ENCODE measurements at regions not wholly inside any gene's neighbourhood (a gene's known extent, or its start where the extent isn't known, plus 50 kb on each side); places are given as distances from the start of the nearest gene placed in this dataset.

- no peaks in the 10 kb centered on the region for H3K9me3 ChIP-seq
- H3K36me3 ChIP-seq, result no peaks in the 10 kb centered on the region
- H3K27me3 ChIP-seq, result peaks cover 4% of the 10 kb centered on the region
- WGBS, 2 donors (ENCODE audit: low coverage in 1 of 2), result 86 to 100% methylated on average over 1 to 6 of the region's 7 CpGs
- TF ChIP-seq EP300 (IDR thresholded peaks at IDR 0.05) (no peak), POLR2A (IDR thresholded peaks at IDR 0.05) (no peak), POLR2AphosphoS5 (IDR thresholded peaks at IDR 0.05) (no peak)
- TF ChIP-seq, protein P1, sequence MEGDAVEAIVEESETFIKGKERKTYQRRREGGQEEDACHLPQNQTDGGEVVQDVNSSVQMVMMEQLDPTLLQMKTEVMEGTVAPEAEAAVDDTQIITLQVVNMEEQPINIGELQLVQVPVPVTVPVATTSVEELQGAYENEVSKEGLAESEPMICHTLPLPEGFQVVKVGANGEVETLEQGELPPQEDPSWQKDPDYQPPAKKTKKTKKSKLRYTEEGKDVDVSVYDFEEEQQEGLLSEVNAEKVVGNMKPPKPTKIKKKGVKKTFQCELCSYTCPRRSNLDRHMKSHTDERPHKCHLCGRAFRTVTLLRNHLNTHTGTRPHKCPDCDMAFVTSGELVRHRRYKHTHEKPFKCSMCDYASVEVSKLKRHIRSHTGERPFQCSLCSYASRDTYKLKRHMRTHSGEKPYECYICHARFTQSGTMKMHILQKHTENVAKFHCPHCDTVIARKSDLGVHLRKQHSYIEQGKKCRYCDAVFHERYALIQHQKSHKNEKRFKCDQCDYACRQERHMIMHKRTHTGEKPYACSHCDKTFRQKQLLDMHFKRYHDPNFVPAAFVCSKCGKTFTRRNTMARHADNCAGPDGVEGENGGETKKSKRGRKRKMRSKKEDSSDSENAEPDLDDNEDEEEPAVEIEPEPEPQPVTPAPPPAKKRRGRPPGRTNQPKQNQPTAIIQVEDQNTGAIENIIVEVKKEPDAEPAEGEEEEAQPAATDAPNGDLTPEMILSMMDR (IDR thresholded peaks at IDR 0.05), result no peak
- H3K4me1 ChIP-seq, result no peaks in the 10 kb centered on the region
- no peak overlapping the region for H3K4me3 ChIP-seq
- H3K27ac ChIP-seq, result no peak overlapping the region
- ATAC-seq, result no peak
These were observed 86.5 kb downstream of the PTGR3 start for GRCh38 chr18:75122334-75122958.

- Histone ChIP-seq H3K4me1 (no peaks in the 10 kb centered on the region), H3K4me3 (no peak overlapping the region), H3K9me3 (no peaks in the 10 kb centered on the region), H3K27ac (no peak overlapping the region), H3K36me3 (no peaks in the 10 kb centered on the region), H3K27me3 (peaks cover 4% of the 10 kb centered on the region)
- WGBS, 2 donors (ENCODE audit: low coverage in 1 of 2), result 83% methylated on average over 1 of the region's 3 CpGs; no CpG with 5 or more reads in 1 of the 2 donors
- no peak for ATAC-seq
- TF ChIP-seq POLR2A (IDR thresholded peaks at IDR 0.05) (no peak), POLR2AphosphoS5 (IDR thresholded peaks at IDR 0.05) (no peak), EP300 (IDR thresholded peaks at IDR 0.05) (no peak)
- TF ChIP-seq, protein P1 (IDR thresholded peaks at IDR 0.05), result no peak
These were observed 87.7 kb downstream of the PTGR3 start for GRCh38 chr18:75121266-75121665.

DNA sequence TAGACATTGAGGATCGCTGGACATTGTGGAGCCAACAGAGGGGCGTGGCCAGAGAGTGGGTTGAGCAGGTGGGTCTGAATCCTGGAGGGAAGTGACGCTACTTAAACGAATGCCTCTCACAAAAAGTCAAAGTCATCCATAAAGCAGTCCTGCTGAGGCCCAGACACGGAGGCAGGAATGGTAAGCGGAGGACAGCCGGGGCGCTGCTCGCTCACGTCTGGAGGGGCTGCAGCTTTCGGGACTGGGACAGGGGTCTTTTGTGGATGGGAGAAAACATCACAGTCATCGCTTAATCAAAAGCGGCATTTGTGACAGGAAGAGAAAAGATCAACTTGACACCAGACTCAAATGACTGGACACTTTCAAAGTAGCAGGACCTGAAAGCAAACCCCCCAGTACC, 88.4 kb downstream of the PTGR3 start:
- ATAC-seq, result no peak
- TF ChIP-seq POLR2A (IDR thresholded peaks at IDR 0.05) (no peak), POLR2AphosphoS5 (IDR thresholded peaks at IDR 0.05) (no peak), EP300 (IDR thresholded peaks at IDR 0.05) (no peak)
- TF ChIP-seq, protein P1 (IDR thresholded peaks at IDR 0.05), result no peak
- no peak overlapping the region for H3K4me3 ChIP-seq
- H3K27ac ChIP-seq, result no peak overlapping the region
- WGBS, 2 donors (ENCODE audit: low coverage in 1 of 2), result 84 to 89% methylated on average over 7 to 10 of the region's 13 CpGs
- H3K4me1 ChIP-seq, result no peaks in the 10 kb centered on the region
- no peaks in the 10 kb centered on the region for H3K36me3 ChIP-seq
- H3K9me3 ChIP-seq, result no peaks in the 10 kb centered on the region
- H3K27me3 ChIP-seq, result peaks cover 4% of the 10 kb centered on the region

DNA sequence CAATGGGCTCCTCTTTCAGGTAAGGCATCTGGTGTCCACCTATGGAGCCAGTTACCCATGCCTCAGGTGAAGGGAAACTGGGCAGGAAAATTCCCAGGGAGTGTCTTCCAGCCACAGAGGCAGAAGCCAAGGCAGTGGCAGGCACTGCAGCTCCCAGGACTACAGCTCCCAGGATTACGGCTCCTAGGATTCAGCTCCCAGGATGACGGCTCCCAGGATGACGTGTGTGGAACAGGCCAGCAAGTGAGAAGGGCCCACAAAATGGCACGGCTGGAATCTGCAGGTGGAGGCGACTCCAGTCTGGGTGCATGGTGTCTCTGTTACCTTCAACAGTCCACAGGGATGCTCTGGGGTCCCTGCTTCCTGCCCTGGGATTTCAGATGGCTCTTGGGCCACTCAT, 92.1 kb downstream of the PTGR3 start:
- no peak overlapping the region for H3K27ac ChIP-seq

GRCh38 chr18:75116165-75116564, 92.8 kb downstream of the PTGR3 start:
- TF ChIP-seq POLR2AphosphoS5 (IDR thresholded peaks at IDR 0.05), result no peak
- no peak for TF ChIP-seq EP300 (IDR thresholded peaks at IDR 0.05)
- no peak for TF ChIP-seq POLR2A (IDR thresholded peaks at IDR 0.05)
- TF ChIP-seq, protein P1 (IDR thresholded peaks at IDR 0.05), result no peak
- H3K27me3 ChIP-seq, result no peaks in the 10 kb centered on the region
- no peaks in the 10 kb centered on the region for H3K4me1 ChIP-seq
- no peaks in the 10 kb centered on the region for H3K9me3 ChIP-seq
- H3K4me3 ChIP-seq, result no peak overlapping the region
- 50% methylated on average over 3 of the region's 7 CpGs; no CpG with 5 or more reads in 1 of the 2 donors for WGBS, 2 donors (ENCODE audit: low coverage in 1 of 2)
- ATAC-seq, result no peak
- no peaks in the 10 kb centered on the region for H3K36me3 ChIP-seq
- no peak overlapping the region for H3K27ac ChIP-seq

More for the DNA sequence above, 92.1 kb downstream of the PTGR3 start:
- WGBS, 2 donors (ENCODE audit: low coverage in 1 of 2), result 91 to 95% methylated on average over 4 of the region's 5 CpGs
- no peak overlapping the region for H3K4me3 ChIP-seq
- no peak for ATAC-seq
- H3K9me3 ChIP-seq, result no peaks in the 10 kb centered on the region
- H3K4me1 ChIP-seq, result no peaks in the 10 kb centered on the region
- TF ChIP-seq, protein P1 (IDR thresholded peaks at IDR 0.05), result no peak
- TF ChIP-seq EP300 (IDR thresholded peaks at IDR 0.05) (no peak), POLR2A (IDR thresholded peaks at IDR 0.05) (no peak), POLR2AphosphoS5 (IDR thresholded peaks at IDR 0.05) (no peak)
- no peaks in the 10 kb centered on the region for H3K36me3 ChIP-seq
- H3K27me3 ChIP-seq, result no peaks in the 10 kb centered on the region

All from gastroesophageal sphincter (tissue), 4 donors.